ENCODE measurements at regions not wholly inside any gene's neighbourhood (a gene's known extent, or its start where the extent isn't known, plus 50 kb on each side); places are given as distances from the start of the nearest gene placed in this dataset.

DNA sequence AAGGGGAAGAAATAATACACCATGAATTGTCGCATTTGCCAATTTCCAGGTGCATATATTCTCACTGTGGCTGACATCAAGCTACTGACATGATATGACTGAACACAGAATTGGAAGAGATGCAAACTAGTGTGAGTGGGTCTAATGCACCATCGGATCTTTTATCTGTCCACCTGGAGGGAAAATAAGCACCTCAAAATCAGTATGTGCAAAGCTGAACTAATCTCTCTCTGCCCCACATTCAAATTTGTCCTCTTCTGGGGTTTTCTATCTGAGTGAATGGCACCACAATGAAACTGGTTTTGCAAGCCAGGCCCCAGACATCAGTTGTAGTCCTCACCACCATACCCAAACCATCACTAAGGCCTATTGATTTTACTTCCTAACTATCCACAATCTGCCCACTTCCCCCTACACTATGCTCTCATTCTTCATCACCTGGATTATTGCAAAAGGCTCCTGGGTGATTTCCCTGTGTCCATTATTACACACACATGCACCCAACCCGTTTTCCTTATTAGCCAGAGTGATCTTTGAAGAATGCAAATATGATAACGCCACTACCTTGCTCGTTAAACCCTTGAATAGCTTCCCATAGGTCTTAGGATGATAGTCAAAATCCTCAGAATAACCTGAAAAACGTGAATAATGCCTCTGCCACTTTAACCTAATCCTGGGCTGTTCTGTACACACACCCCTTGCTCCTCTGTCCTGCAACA, 159.0 kb upstream of the GMDS start:
- TF ChIP-seq, protein P1, sequence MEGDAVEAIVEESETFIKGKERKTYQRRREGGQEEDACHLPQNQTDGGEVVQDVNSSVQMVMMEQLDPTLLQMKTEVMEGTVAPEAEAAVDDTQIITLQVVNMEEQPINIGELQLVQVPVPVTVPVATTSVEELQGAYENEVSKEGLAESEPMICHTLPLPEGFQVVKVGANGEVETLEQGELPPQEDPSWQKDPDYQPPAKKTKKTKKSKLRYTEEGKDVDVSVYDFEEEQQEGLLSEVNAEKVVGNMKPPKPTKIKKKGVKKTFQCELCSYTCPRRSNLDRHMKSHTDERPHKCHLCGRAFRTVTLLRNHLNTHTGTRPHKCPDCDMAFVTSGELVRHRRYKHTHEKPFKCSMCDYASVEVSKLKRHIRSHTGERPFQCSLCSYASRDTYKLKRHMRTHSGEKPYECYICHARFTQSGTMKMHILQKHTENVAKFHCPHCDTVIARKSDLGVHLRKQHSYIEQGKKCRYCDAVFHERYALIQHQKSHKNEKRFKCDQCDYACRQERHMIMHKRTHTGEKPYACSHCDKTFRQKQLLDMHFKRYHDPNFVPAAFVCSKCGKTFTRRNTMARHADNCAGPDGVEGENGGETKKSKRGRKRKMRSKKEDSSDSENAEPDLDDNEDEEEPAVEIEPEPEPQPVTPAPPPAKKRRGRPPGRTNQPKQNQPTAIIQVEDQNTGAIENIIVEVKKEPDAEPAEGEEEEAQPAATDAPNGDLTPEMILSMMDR (IDR thresholded peaks at IDR 0.05; ENCODE audit: partially characterized antibody, unreplicated experiment) = no peak
- no peak overlapping the region for H3K27ac Mint-ChIP-seq (ENCODE audit: unreplicated experiment)
- H3K27me3 Mint-ChIP-seq (ENCODE audit: unreplicated experiment) = peaks cover 2% of the 10 kb centered on the region
- H3K4me3 Mint-ChIP-seq (ENCODE audit: unreplicated experiment) = no peak overlapping the region
- no peaks in the 10 kb centered on the region for H3K4me1 Mint-ChIP-seq (ENCODE audit: low read depth, unreplicated experiment)
- DNase-seq = no peak
- H3K36me3 Mint-ChIP-seq (ENCODE audit: unreplicated experiment) = peaks cover 5% of the 10 kb centered on the region
- H3K9me3 Mint-ChIP-seq (ENCODE audit: unreplicated experiment) = peaks cover 3% of the 10 kb centered on the region

DNA sequence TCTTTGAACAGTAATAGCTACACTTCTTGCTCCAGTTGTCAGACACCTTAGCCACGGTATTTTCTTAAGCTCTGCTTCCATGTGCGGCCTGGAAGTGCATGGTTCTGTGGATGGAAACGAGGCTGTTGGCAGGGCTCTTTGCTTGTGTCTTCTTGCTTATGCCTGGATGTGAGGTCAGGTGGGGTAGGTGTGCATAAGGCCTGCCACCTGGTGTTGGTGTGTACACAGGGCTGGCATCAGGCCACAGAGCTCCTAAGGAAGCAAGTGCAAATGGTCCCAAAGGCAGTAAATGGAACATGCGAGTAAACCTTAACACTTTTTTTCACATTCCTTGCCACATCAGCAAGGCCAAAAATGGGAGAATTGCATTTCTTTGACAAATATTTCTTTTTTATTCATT, 158.1 kb upstream of the GMDS start:
- Mint-ChIP-seq H3K4me3 (ENCODE audit: unreplicated experiment) (no peak overlapping the region), H3K27ac (ENCODE audit: unreplicated experiment) (no peak overlapping the region), H3K36me3 (ENCODE audit: unreplicated experiment) (peaks cover 5% of the 10 kb centered on the region), H3K4me1 (ENCODE audit: low read depth, unreplicated experiment) (no peaks in the 10 kb centered on the region), H3K27me3 (ENCODE audit: unreplicated experiment) (peaks cover 2% of the 10 kb centered on the region), H3K9me3 (ENCODE audit: unreplicated experiment) (peaks cover 3% of the 10 kb centered on the region)
- no peak for DNase-seq
- TF ChIP-seq, protein P1 (IDR thresholded peaks at IDR 0.05; ENCODE audit: partially characterized antibody, unreplicated experiment) = no peak

DNA sequence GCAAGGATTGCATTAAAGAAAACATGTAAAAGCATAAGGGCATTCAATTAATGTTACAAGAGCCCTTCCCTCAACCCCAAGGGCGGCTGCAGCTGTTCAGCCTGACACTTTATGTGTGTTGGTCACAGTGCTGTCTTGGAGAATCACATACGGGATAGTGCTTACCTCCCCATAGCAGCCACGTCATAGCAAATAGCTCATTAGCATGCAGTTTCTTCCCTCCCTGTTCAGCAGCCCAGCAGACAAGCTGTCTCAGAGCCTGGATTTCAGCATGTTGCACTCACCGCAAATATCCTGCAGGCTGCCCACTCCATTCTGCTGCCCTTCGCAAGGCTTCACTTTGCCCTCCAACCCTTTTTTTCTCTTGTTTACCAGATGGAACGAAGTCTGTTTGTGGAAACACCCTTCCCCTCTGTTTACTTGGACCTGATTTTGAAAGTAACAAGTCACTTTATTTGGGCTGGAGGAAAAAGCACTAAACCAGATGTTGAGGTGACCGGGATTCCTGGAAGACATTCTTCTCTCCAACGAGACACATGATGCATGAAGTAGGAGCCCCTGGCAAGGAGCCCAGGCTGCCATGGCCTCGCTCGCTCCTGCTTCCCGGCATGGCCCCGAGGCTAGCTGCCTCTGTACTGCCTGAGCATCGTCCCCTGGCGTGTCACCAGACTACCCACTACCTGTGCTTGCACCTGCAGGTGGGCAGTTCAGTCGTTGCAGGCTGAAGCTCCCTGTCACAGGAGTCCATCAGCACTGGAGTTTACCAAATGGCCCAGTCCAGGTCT, 151.6 kb upstream of the GMDS start:
- TF ChIP-seq, protein P1 (IDR thresholded peaks at IDR 0.05; ENCODE audit: partially characterized antibody, unreplicated experiment) = no peak
- peaks cover 7% of the 10 kb centered on the region for H3K27me3 Mint-ChIP-seq (ENCODE audit: unreplicated experiment)
- no peaks in the 10 kb centered on the region for H3K4me1 Mint-ChIP-seq (ENCODE audit: low read depth, unreplicated experiment)
- H3K9me3 Mint-ChIP-seq (ENCODE audit: unreplicated experiment) = peaks cover 2% of the 10 kb centered on the region
- no peak for DNase-seq
- peaks cover 13% of the 10 kb centered on the region for H3K36me3 Mint-ChIP-seq (ENCODE audit: unreplicated experiment)
- no peak overlapping the region for H3K4me3 Mint-ChIP-seq (ENCODE audit: unreplicated experiment)
- no peak overlapping the region for H3K27ac Mint-ChIP-seq (ENCODE audit: unreplicated experiment)

DNA sequence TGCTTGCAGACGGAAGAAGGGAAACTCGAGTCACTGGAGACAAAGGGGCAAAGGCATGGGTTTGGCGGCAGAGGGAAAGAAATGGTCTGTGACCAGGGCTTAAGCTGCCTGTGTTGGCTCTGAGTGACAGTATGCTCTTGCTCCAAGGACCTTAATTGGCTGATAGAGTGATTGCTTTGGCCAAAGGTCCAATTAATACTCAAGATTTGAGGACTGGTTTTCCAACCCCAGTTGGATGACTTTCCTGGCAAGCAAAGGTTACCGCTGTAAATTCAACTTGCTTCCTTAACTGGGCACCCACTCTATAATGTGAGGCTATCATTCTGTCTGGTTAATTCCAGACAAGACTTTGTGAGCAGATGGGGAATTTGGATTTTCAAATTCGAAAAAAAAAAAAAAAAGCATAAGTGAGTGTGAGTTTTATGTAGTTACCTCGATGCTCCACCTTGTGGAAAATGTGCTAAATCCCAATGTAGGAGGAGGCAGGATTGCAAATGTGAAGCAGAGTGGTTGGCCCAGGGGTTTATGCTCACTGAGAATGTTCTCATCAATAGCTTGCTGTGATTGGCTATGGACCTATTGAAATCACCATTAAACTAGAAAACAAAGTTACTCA, 150.7 kb upstream of the GMDS start:
- TF ChIP-seq, protein P1 (IDR thresholded peaks at IDR 0.05; ENCODE audit: partially characterized antibody, unreplicated experiment) = no peak
- H3K27me3 Mint-ChIP-seq (ENCODE audit: unreplicated experiment) = peaks cover 7% of the 10 kb centered on the region

More for the DNA sequence above, 150.7 kb upstream of the GMDS start:
- no peak overlapping the region for H3K4me3 Mint-ChIP-seq (ENCODE audit: unreplicated experiment)
- H3K36me3 Mint-ChIP-seq (ENCODE audit: unreplicated experiment) = peaks cover 13% of the 10 kb centered on the region
- H3K9me3 Mint-ChIP-seq (ENCODE audit: unreplicated experiment) = peaks cover 2% of the 10 kb centered on the region
- no peaks in the 10 kb centered on the region for H3K4me1 Mint-ChIP-seq (ENCODE audit: low read depth, unreplicated experiment)
- DNase-seq = no peak
- no peak overlapping the region for H3K27ac Mint-ChIP-seq (ENCODE audit: unreplicated experiment)
